ENCODE measurements at regions not wholly inside any gene's neighbourhood (a gene's known extent, or its start where the extent isn't known, plus 50 kb on each side); places are given as distances from the start of the nearest gene placed in this dataset.
A peak's percentile ranks its signal among the peaks of the same experiment; 100 is the strongest.

GRCh38 chr5:1704676-1705075, 95.0 kb downstream of the MRPL36 start:
- no peak for DNase-seq

- no peak for DNase-seq
Observed at GRCh38 chr5:1704266-1704665, 95.4 kb downstream of the MRPL36 start.

- DNase-seq: no peak
Observed at GRCh38 chr5:1703352-1704050, 96.1 kb downstream of the MRPL36 start.

- no peak for DNase-seq
Observed at GRCh38 chr5:1702318-1702717, 97.3 kb downstream of the MRPL36 start.

GRCh38 chr5:1701884-1702283, 97.8 kb downstream of the MRPL36 start:
- no peak for DNase-seq

- DNase-seq: no peak
Observed at GRCh38 chr5:1701216-1701864, 98.3 kb downstream of the MRPL36 start.

- no peak for DNase-seq
Observed at GRCh38 chr5:1699394-1699793, 100.2 kb downstream of the MRPL36 start.

- DNase-seq: no peak
Observed at GRCh38 chr5:1698589-1699316, 100.9 kb downstream of the MRPL36 start.

GRCh38 chr5:1692381-1692780, 107.3 kb downstream of the MRPL36 start:
- DNase-seq: no peak

GRCh38 chr5:1687301-1687970, 112.2 kb downstream of the MRPL36 start:
- DNase-seq: no peak

GRCh38 chr5:1686016-1686802, 113.4 kb downstream of the MRPL36 start:
- DNase-seq: no peak

GRCh38 chr5:1685066-1685465, 114.6 kb downstream of the MRPL36 start:
- DNase-seq: peak; percentile 44

GRCh38 chr5:1681955-1682354, 117.7 kb downstream of the MRPL36 start:
- no peak for DNase-seq

GRCh38 chr5:1673042-1673677, 126.5 kb downstream of the MRPL36 start:
- no peak for DNase-seq

GRCh38 chr5:1672396-1672795, 127.2 kb downstream of the MRPL36 start:
- DNase-seq: no peak

- DNase-seq: no peak
Observed at GRCh38 chr5:1671351-1671750, 128.3 kb downstream of the MRPL36 start.

- DNase-seq: no peak
Observed at GRCh38 chr5:1670351-1670750, 129.3 kb downstream of the MRPL36 start.

GRCh38 chr5:1669276-1670155, 130.1 kb downstream of the MRPL36 start:
- no peak for DNase-seq

- no peak for DNase-seq
Observed at GRCh38 chr5:1668141-1668721, 131.4 kb downstream of the MRPL36 start.

- DNase-seq: no peak
Observed at GRCh38 chr5:1667648-1668140, 131.9 kb downstream of the MRPL36 start.

All from NCI-H526 treated with DMSO at 0.1 percent for 48 hours (cell line).